ENCODE measurements at regions not wholly inside any gene's neighbourhood (a gene's known extent, or its start where the extent isn't known, plus 50 kb on each side); places are given as distances from the start of the nearest gene placed in this dataset.

DNA sequence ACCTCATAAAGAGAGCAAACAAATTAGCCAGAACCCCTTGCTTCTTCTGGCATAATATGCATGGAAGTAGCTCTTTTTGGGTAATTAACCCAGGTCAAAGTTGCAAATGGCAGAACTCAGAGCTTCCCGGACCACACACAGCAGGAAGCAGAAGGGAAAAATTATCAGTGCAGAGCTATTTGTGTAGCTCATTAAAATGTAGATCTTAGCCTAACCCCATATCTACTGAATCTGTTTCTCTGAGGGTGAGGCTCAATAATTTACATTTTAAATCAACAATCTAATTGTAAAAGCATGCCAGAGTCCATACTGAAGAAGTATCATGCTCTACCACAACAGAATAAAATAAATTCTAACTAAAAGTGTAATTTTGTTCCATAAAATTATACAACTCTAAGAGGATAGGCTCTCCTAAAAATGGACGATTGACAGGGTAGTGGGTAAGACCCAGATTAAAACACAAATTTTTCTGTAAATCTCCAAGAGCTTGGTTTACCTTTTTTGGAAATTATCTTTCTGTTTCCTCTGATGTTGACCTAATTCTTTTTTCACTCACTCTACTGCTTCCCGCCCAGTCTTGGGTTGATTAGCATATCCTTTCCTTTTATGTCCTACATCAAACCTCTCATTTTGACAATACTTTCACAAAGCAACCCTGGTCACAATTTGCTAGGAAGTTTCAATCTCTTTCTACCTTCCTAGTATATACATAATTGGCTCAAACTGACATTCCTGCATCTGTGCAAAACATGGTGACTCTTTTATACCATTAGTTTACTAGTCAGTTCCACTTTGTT, 213.3 kb upstream of the SLC16A7 start:
- no peaks in the 10 kb centered on the region for H3K27me3 ChIP-seq
- no peaks in the 10 kb centered on the region for H4K20me1 ChIP-seq (ENCODE audit: insufficient read depth, poor library complexity, severe bottlenecking)
- TF ChIP-seq EZH2phosphoT487 (IDR thresholded peaks at IDR 0.05; ENCODE audit: low read depth, severe bottlenecking, unreplicated experiment) (no peak), EZH2 (IDR thresholded peaks at IDR 0.05; ENCODE audit: borderline replicate concordance) (no peak)
- TF ChIP-seq, protein P1, sequence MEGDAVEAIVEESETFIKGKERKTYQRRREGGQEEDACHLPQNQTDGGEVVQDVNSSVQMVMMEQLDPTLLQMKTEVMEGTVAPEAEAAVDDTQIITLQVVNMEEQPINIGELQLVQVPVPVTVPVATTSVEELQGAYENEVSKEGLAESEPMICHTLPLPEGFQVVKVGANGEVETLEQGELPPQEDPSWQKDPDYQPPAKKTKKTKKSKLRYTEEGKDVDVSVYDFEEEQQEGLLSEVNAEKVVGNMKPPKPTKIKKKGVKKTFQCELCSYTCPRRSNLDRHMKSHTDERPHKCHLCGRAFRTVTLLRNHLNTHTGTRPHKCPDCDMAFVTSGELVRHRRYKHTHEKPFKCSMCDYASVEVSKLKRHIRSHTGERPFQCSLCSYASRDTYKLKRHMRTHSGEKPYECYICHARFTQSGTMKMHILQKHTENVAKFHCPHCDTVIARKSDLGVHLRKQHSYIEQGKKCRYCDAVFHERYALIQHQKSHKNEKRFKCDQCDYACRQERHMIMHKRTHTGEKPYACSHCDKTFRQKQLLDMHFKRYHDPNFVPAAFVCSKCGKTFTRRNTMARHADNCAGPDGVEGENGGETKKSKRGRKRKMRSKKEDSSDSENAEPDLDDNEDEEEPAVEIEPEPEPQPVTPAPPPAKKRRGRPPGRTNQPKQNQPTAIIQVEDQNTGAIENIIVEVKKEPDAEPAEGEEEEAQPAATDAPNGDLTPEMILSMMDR (IDR thresholded peaks at IDR 0.05; ENCODE audit: poor library complexity), result no peak
- H3K9me3 ChIP-seq (ENCODE audit: low read depth), result no peaks in the 10 kb centered on the region
- no peaks in the 10 kb centered on the region for H3K4me1 ChIP-seq (ENCODE audit: insufficient read depth)
- no peak overlapping the region for H3K4me2 ChIP-seq
- DNase-seq (ENCODE audit: low spot score), result no peak
- H3K4me3 ChIP-seq, result no peak overlapping the region
- H3K36me3 ChIP-seq (replicated peaks; ENCODE audit: insufficient read depth, low read depth), result no peaks in the 10 kb centered on the region
- no peak overlapping the region for H2AFZ ChIP-seq
- no peak overlapping the region for H3K27ac ChIP-seq
- H3K9me2 ChIP-seq (replicated peaks; ENCODE audit: insufficient read depth), result no peaks in the 10 kb centered on the region
- H3K79me2 ChIP-seq, result no peaks in the 10 kb centered on the region
- WGBS (ENCODE audit: low lambda C conversion rate, missing lambda C conversion rate), result 64% methylated on average over 3 of the region's 3 CpGs

DNA sequence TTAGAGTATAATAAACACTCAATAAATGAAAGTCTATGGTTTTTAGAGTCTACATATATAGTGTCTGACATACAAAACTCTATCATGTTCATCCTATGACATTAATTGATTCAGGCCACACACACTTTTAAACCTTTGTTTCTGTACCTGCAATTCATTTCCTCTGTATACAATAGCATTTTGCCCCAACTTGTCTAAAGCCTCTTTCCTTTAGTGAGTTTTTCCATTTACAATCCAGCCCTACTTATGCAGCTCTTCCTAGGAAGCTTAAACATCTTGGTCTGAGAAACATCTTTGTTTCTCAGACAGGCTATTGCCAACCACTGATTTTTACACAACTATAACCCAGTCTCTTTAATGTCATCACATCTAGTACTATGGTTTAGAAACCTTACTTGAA, 214.7 kb upstream of the SLC16A7 start:
- H3K27me3 ChIP-seq, result no peaks in the 10 kb centered on the region
- no peaks in the 10 kb centered on the region for H3K9me3 ChIP-seq (ENCODE audit: low read depth)
- no peaks in the 10 kb centered on the region for H3K4me1 ChIP-seq (ENCODE audit: insufficient read depth)
- H3K4me3 ChIP-seq, result no peak overlapping the region
- no peak overlapping the region for H2AFZ ChIP-seq
- no peaks in the 10 kb centered on the region for H3K9me2 ChIP-seq (replicated peaks; ENCODE audit: insufficient read depth)
- no peak for DNase-seq (ENCODE audit: low spot score)
- H4K20me1 ChIP-seq (ENCODE audit: insufficient read depth, poor library complexity, severe bottlenecking), result no peaks in the 10 kb centered on the region
- H3K79me2 ChIP-seq, result no peaks in the 10 kb centered on the region
- no peak overlapping the region for H3K27ac ChIP-seq
- H3K36me3 ChIP-seq (replicated peaks; ENCODE audit: insufficient read depth, low read depth), result no peaks in the 10 kb centered on the region
- TF ChIP-seq, protein P1 (IDR thresholded peaks at IDR 0.05; ENCODE audit: poor library complexity), result no peak
- TF ChIP-seq EZH2phosphoT487 (IDR thresholded peaks at IDR 0.05; ENCODE audit: low read depth, severe bottlenecking, unreplicated experiment), result no peak
- no peak for TF ChIP-seq EZH2 (IDR thresholded peaks at IDR 0.05; ENCODE audit: borderline replicate concordance)
- H3K4me2 ChIP-seq, result no peak overlapping the region

GRCh38 chr12:59375633-59376032, 220.2 kb upstream of the SLC16A7 start:
- 97% methylated on average over 4 of the region's 4 CpGs for WGBS (ENCODE audit: low lambda C conversion rate, missing lambda C conversion rate)
- no peak for DNase-seq (ENCODE audit: low spot score)
- no peaks in the 10 kb centered on the region for H3K4me1 ChIP-seq (ENCODE audit: insufficient read depth)
- no peaks in the 10 kb centered on the region for H3K9me3 ChIP-seq (ENCODE audit: low read depth)
- H3K27ac ChIP-seq, result no peak overlapping the region
- no peaks in the 10 kb centered on the region for H3K79me2 ChIP-seq
- H4K20me1 ChIP-seq (ENCODE audit: insufficient read depth, poor library complexity, severe bottlenecking), result no peaks in the 10 kb centered on the region
- no peak overlapping the region for H3K4me3 ChIP-seq
- no peaks in the 10 kb centered on the region for H3K9me2 ChIP-seq (replicated peaks; ENCODE audit: insufficient read depth)
- H3K4me2 ChIP-seq, result no peak overlapping the region
- no peaks in the 10 kb centered on the region for H3K36me3 ChIP-seq (replicated peaks; ENCODE audit: insufficient read depth, low read depth)
- no peaks in the 10 kb centered on the region for H3K27me3 ChIP-seq
- TF ChIP-seq EZH2 (IDR thresholded peaks at IDR 0.05; ENCODE audit: borderline replicate concordance) (no peak), EZH2phosphoT487 (IDR thresholded peaks at IDR 0.05; ENCODE audit: low read depth, severe bottlenecking, unreplicated experiment) (no peak)
- TF ChIP-seq, protein P1 (IDR thresholded peaks at IDR 0.05; ENCODE audit: poor library complexity), result no peak
- no peak overlapping the region for H2AFZ ChIP-seq

Measured in hepatocyte (in vitro differentiated cells).